IMR-90 (cell line): ENCODE measurements at regions not wholly inside any gene's neighbourhood (a gene's known extent, or its start where the extent isn't known, plus 50 kb on each side); places are given as distances from the start of the nearest gene placed in this dataset.

ENCODE experiments used
- ATAC-seq: fragments of 200-7000 bp; cut with Tn5 transposase; 2 replicates; pipeline ENCODE4 v1.9.1; 2020; ENCODE audit warnings: low read depth, mild to moderate bottlenecking, moderate library complexity
- BruUV-seq: library from RNA; stranded (reverse); fragments of 400-500 nt; replicated peaks from 2 replicates; lab custom pipeline; 2021; lab: Mats Ljungman, UMichigan
- CTCF ChIA-PET: fragments of 300-600 bp; formaldehyde crosslinking; extraction: SDS; loops from one replicate; lab custom pipeline; 2021; ENCODE audit warnings: antibody characterized with exemption; lab: Yijun Ruan, JAX
- POLR2A ChIA-PET: fragments of 300-600 bp; sonication (Branson Sonifier 250); formaldehyde crosslinking; loops from one replicate; lab custom pipeline; 2022; ENCODE audit warnings: antibody characterized with exemption; ENCODE audit not compliant: unreplicated experiment; lab: Charles Lee
- DNase-seq: peaks from one replicate; pipeline ENCODE4 v3.0.0; 2013
- H2AFZ ChIP-seq: replicated peaks from 2 replicates; pipeline ENCODE3; 2013; ENCODE audit warnings: low read length, mild to moderate bottlenecking; ENCODE audit not compliant: poor library complexity
- H2AK5ac ChIP-seq: 2 replicates; pipeline ENCODE4 v1.6.1; 2013; ENCODE audit warnings: low read depth, low read length, inconsistent platforms
- H2AK9ac ChIP-seq: replicated peaks from 2 replicates; pipeline ENCODE3; 2013; ENCODE audit warnings: mild to moderate bottlenecking, low read depth, low read length, moderate library complexity; ENCODE audit not compliant: poor library complexity
- H2BK120ac ChIP-seq: 2 replicates; pipeline ENCODE4 v1.6.1; 2013; ENCODE audit warnings: low read depth, low read length, inconsistent platforms
- H2BK15ac ChIP-seq: 3 replicates; pipeline ENCODE4 v1.6.1; 2013; ENCODE audit warnings: low read depth, low read length, inconsistent platforms
- H2BK20ac ChIP-seq: 2 replicates; pipeline ENCODE4 v1.6.1; 2013; ENCODE audit warnings: low read depth, mild to moderate bottlenecking, inconsistent platforms, low read length, moderate library complexity
- H2BK5ac ChIP-seq: 2 replicates; pipeline ENCODE4 v1.6.1; 2013; ENCODE audit warnings: mild to moderate bottlenecking, low read depth, low read length, inconsistent platforms; ENCODE audit not compliant: poor library complexity, severe bottlenecking
- H3K14ac ChIP-seq: replicated peaks from 2 replicates; pipeline ENCODE4 v1.6.1; 2013; ENCODE audit warnings: low read depth, low read length, inconsistent platforms
- H3K18ac ChIP-seq: 2 replicates; pipeline ENCODE4 v1.6.1; 2013; ENCODE audit warnings: low read depth, low read length, control low read depth
- H3K23ac ChIP-seq: 2 replicates; pipeline ENCODE4 v1.6.1; 2013; ENCODE audit warnings: low read depth, low read length, inconsistent platforms
- H3K27ac ChIP-seq: 2 replicates; pipeline ENCODE4 v1.5.1; 2013; ENCODE audit warnings: mild to moderate bottlenecking, control low read depth, low read length; ENCODE audit not compliant: insufficient read depth
- H3K27me3 ChIP-seq: 2 replicates; pipeline ENCODE4 v1.6.1; 2013; ENCODE audit warnings: low read length; ENCODE audit not compliant: control insufficient read depth, insufficient read depth
- H3K36me3 ChIP-seq: 2 replicates; pipeline ENCODE4 v1.6.1; 2013; ENCODE audit warnings: low read length, mixed read lengths; ENCODE audit not compliant: control insufficient read depth, insufficient read depth
- H3K4ac ChIP-seq: 2 replicates; pipeline ENCODE4 v1.6.1; 2013; ENCODE audit warnings: low read depth, low read length, inconsistent platforms
- H3K4me1 ChIP-seq: 2 replicates; pipeline ENCODE4 v1.6.1; 2013; ENCODE audit warnings: low read length, mixed read lengths; ENCODE audit not compliant: control insufficient read depth, insufficient read depth
- H3K4me2 ChIP-seq: 2 replicates; pipeline ENCODE4 v1.6.1; 2013; ENCODE audit warnings: low read depth, mild to moderate bottlenecking, control low read depth, low read length, moderate library complexity
- H3K4me3 ChIP-seq: 2 replicates; pipeline ENCODE4 v1.5.1; 2013; ENCODE audit warnings: low read depth, mild to moderate bottlenecking, control low read depth, low read length, moderate library complexity; ENCODE audit not compliant: insufficient read depth
- H3K56ac ChIP-seq: 2 replicates; pipeline ENCODE4 v1.6.1; 2013; ENCODE audit warnings: low read length, inconsistent platforms; ENCODE audit not compliant: insufficient read depth; ENCODE audit errors: extremely low read depth
- H3K79me1 ChIP-seq, 2 experiments: 2 replicates each; pipeline ENCODE4 v1.6.1; 2013; ENCODE audit warnings: low read length in 2 of 2, inconsistent platforms in 1 of 2, low read depth in 1 of 2
- H3K9ac ChIP-seq: 2 replicates; pipeline ENCODE4 v1.6.1; 2013; ENCODE audit warnings: low read depth, low read length, control low read depth
- H3K9me1 ChIP-seq: 2 replicates; pipeline ENCODE4 v1.6.1; 2013; ENCODE audit warnings: low read length, inconsistent platforms; ENCODE audit not compliant: insufficient read depth
- H3K9me3 ChIP-seq: 2 replicates; pipeline ENCODE4 v1.6.1; 2013; ENCODE audit warnings: low read length; ENCODE audit not compliant: control insufficient read depth, insufficient read depth
- H4K20me1 ChIP-seq: 2 replicates; pipeline ENCODE4 v1.6.1; 2013; ENCODE audit warnings: low read length, inconsistent platforms; ENCODE audit not compliant: insufficient read depth
- H4K5ac ChIP-seq: 2 replicates; pipeline ENCODE4 v1.6.1; 2013; ENCODE audit warnings: mild to moderate bottlenecking, low read depth, low read length, control low read depth
- H4K8ac ChIP-seq, 2 experiments: 2 replicates each; pipeline ENCODE4 v1.6.1; 2013; ENCODE audit warnings: low read depth in 2 of 2, low read length in 2 of 2, control low read depth in 1 of 2, inconsistent platforms in 1 of 2
- H4K91ac ChIP-seq: 2 replicates; pipeline ENCODE4 v1.6.1; 2013; ENCODE audit warnings: low read depth, low read length, inconsistent platforms; ENCODE audit not compliant: insufficient read depth
- MAFK ChIP-seq: IDR thresholded peaks from 2 replicates; pipeline ENCODE4 v1.6.1; 2012; ENCODE audit warnings: low read depth, low read length, improper control_type of control experiment
- RFX5 ChIP-seq: IDR thresholded peaks from 2 replicates; pipeline ENCODE4 v1.8.0; 2012; ENCODE audit warnings: low read depth, mild to moderate bottlenecking, low read length, moderate library complexity
- dilution Hi-C: fragments of 300-500 bp; cut with HindIII; formaldehyde crosslinking; loops from one replicate; pipeline ENCODE4 v1.14.3; 2018; ENCODE audit warnings: low sequenced_read_pairs; ENCODE audit not compliant: unreplicated experiment
- in situ Hi-C: fragments of 300-500 bp; cut with MboI; formaldehyde crosslinking; loops from 3 replicates; pipeline ENCODE4 v1.14.3; 2019; ENCODE audit warnings: low sequenced_read_pairs, inconsistent platforms, mixed read lengths
- intact Hi-C: fragments of 100-400 bp; cut with micrococcal nuclease; formaldehyde crosslinking; loops from 2 replicates; pipeline ENCODE4 v1.10.0; 2022
- TF ChIP-seq, protein P1 (sequence below): fragments of 150-350 bp; IDR thresholded peaks from 2 replicates; pipeline ENCODE4 v1.6.1; 2016; ENCODE audit warnings: low read depth, mild to moderate bottlenecking, low read length, moderate library complexity, borderline replicate concordance
- TF ChIP-seq, protein P2 (sequence below): conservative IDR thresholded peaks from 2 replicates; pipeline ENCODE4 v1.5.1; 2012; ENCODE audit warnings: mild to moderate bottlenecking, low read depth, low read length, improper control_type of control experiment
- TF ChIP-seq, protein P3 (sequence below): fragments of 150-350 bp; IDR thresholded peaks from 2 replicates; pipeline ENCODE4 v1.6.1; 2017; ENCODE audit warnings: mild to moderate bottlenecking, antibody characterized with exemption, low read length, low read depth

DNA sequence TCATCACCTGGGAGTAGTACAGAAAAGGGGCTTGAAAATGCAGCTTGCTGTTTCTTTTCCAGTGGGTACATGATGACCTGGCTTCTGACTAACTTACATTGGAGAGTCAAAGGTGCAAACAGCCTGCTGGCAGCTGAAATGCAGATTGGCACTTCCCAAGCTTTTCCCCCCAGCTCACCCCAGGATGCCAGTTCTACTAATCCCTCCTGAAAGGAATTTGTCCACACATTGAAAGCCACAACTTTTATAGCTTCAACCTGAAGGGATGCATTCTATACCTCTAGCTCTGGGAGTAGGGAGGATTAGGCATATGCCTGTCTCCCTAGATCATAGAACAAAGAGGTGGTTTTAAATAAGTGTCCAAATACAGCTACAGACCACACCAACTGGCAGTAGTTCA, 281.7 kb downstream of the EFHB start:
- H3K79me1 ChIP-seq = no peaks in the 10 kb centered on the region
- no peak overlapping the region for H2BK15ac ChIP-seq
- H4K5ac ChIP-seq = no peak overlapping the region
- dilution Hi-C loops (no loop called here), in situ Hi-C loops (no loop called here), intact Hi-C loops (no loop called here)
- no peak overlapping the region for H3K9ac ChIP-seq
- H2AK5ac ChIP-seq = no peak overlapping the region
- no peaks in the 10 kb centered on the region for H3K36me3 ChIP-seq
- TF ChIP-seq, protein P1, sequence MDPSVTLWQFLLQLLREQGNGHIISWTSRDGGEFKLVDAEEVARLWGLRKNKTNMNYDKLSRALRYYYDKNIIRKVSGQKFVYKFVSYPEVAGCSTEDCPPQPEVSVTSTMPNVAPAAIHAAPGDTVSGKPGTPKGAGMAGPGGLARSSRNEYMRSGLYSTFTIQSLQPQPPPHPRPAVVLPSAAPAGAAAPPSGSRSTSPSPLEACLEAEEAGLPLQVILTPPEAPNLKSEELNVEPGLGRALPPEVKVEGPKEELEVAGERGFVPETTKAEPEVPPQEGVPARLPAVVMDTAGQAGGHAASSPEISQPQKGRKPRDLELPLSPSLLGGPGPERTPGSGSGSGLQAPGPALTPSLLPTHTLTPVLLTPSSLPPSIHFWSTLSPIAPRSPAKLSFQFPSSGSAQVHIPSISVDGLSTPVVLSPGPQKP = no peak
- TF ChIP-seq, protein P2, sequence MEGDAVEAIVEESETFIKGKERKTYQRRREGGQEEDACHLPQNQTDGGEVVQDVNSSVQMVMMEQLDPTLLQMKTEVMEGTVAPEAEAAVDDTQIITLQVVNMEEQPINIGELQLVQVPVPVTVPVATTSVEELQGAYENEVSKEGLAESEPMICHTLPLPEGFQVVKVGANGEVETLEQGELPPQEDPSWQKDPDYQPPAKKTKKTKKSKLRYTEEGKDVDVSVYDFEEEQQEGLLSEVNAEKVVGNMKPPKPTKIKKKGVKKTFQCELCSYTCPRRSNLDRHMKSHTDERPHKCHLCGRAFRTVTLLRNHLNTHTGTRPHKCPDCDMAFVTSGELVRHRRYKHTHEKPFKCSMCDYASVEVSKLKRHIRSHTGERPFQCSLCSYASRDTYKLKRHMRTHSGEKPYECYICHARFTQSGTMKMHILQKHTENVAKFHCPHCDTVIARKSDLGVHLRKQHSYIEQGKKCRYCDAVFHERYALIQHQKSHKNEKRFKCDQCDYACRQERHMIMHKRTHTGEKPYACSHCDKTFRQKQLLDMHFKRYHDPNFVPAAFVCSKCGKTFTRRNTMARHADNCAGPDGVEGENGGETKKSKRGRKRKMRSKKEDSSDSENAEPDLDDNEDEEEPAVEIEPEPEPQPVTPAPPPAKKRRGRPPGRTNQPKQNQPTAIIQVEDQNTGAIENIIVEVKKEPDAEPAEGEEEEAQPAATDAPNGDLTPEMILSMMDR = no peak
- no peak for TF ChIP-seq RFX5
- TF ChIP-seq, protein P3, sequence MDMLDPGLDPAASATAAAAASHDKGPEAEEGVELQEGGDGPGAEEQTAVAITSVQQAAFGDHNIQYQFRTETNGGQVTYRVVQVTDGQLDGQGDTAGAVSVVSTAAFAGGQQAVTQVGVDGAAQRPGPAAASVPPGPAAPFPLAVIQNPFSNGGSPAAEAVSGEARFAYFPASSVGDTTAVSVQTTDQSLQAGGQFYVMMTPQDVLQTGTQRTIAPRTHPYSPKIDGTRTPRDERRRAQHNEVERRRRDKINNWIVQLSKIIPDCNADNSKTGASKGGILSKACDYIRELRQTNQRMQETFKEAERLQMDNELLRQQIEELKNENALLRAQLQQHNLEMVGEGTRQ = no peak
- TF ChIP-seq MAFK = no peak
- ChIA-PET CTCF (no interaction called here), POLR2A (no interaction called here)
- ATAC-seq (no peak), DNase-seq (no peak)
- no peak overlapping the region for H3K14ac ChIP-seq
- H2AFZ ChIP-seq = no peak overlapping the region
- H3K27ac ChIP-seq = no peak overlapping the region
- no peak overlapping the region for H2BK5ac ChIP-seq
- no peak overlapping the region for H4K8ac ChIP-seq
- no TSS peak for BruUV-seq
- H2BK120ac ChIP-seq = no peak overlapping the region
- no peaks in the 10 kb centered on the region for H4K20me1 ChIP-seq
- H3K18ac ChIP-seq = no peak overlapping the region
- no peak overlapping the region for H2AK9ac ChIP-seq
- H3K4me3 ChIP-seq = no peak overlapping the region
- no peak overlapping the region for H2BK20ac ChIP-seq
- no peak overlapping the region for H3K4me2 ChIP-seq
- H3K4me1 ChIP-seq = no peaks in the 10 kb centered on the region
- H3K4ac ChIP-seq = no peak overlapping the region
- H3K9me1 ChIP-seq = no peaks in the 10 kb centered on the region
- H4K91ac ChIP-seq = no peak overlapping the region
- H3K23ac ChIP-seq = no peak overlapping the region
- H3K56ac ChIP-seq = no peak overlapping the region
- H3K27me3 ChIP-seq = no peaks in the 10 kb centered on the region
- peaks cover 6% of the 10 kb centered on the region for H3K9me3 ChIP-seq
